HepG2 (cell line): ENCODE measurements at regions not wholly inside any gene's neighbourhood (a gene's known extent, or its start where the extent isn't known, plus 50 kb on each side); places are given as distances from the start of the nearest gene placed in this dataset.

ENCODE experiments used
- ATAC-seq: fragments of 200-7000 bp; cut with Tn5 transposase; 3 replicates; pipeline ENCODE4 v1.9.1; 2020; ENCODE audit warnings: mild to moderate bottlenecking, moderate library complexity
- BruUV-seq: library from RNA; stranded (reverse); fragments of 400-500 nt; replicated peaks from 2 replicates; lab custom pipeline; 2021; lab: Mats Ljungman, UMichigan
- CTCF ChIA-PET: fragments of 300-600 bp; formaldehyde crosslinking; extraction: SDS; loops from one replicate; lab custom pipeline; 2021; ENCODE audit warnings: low total read pairs, inconsistent platforms, low intra/inter-chr PET ratio; lab: Yijun Ruan, JAX
- POLR2A ChIA-PET: fragments of 350-600 bp; sonication (Branson Sonifier 250); formaldehyde crosslinking; loops from one replicate; lab custom pipeline; 2020; ENCODE audit warnings: antibody characterized with exemption, inconsistent platforms; lab: Yijun Ruan, JAX
- DNase-seq: peaks from one replicate; pipeline ENCODE4 v3.0.0-alpha.2; 2015; ENCODE audit warnings: low spot score
- FAIRE-seq: peaks from 3 replicates; lab custom pipeline; 2011; peaks lifted over from hg19 to GRCh38; lab: Jason Lieb, UNC
- H2AFZ ChIP-seq: one replicate; pipeline ENCODE4 v1.6.1; 2011; ENCODE audit warnings: low read length, inconsistent platforms
- H3K27ac ChIP-seq: fragments of 300-600 bp; 3 replicates; pipeline ENCODE4 v1.8.0; 2011; ENCODE audit warnings: mixed run types, mild to moderate bottlenecking, mixed read lengths, low read length, inconsistent platforms; ENCODE audit not compliant: insufficient read depth; ENCODE audit errors: extremely low read length
- H3K27me3 ChIP-seq, 2 experiments: fragments of 200-600 bp in 1 of 2; 2 replicates in 1 of 2; 3 replicates in 1 of 2; pipeline versions ENCODE4 v1.6.0 to v1.8.0; 2011; ENCODE audit warnings: low read length in 2 of 2, mild to moderate bottlenecking in 2 of 2, moderate library complexity in 2 of 2, inconsistent platforms in 1 of 2; ENCODE audit not compliant: insufficient read depth in 2 of 2, control insufficient read depth in 1 of 2
- H3K36me3 ChIP-seq, 2 experiments: fragments of 200-600 bp in 1 of 2; replicated peaks in 1 of 2; 2 replicates in 1 of 2; 3 replicates in 1 of 2; pipeline versions ENCODE4 v1.5.1 to v1.8.0; 2011; ENCODE audit warnings: low read length in 2 of 2, inconsistent platforms in 1 of 2; ENCODE audit not compliant: insufficient read depth in 2 of 2, control insufficient read depth in 1 of 2
- H3K4me1 ChIP-seq: 2 replicates; pipeline ENCODE4 v1.5.1; 2012; ENCODE audit warnings: low read length, inconsistent platforms; ENCODE audit not compliant: insufficient read depth
- H3K4me2 ChIP-seq: 2 replicates; pipeline ENCODE4 v1.6.0; 2011; ENCODE audit warnings: low read depth, low read length, inconsistent platforms
- H3K4me3 ChIP-seq, 3 experiments: fragments of 200-600 bp in 1 of 3; sonication (generic), shearing (Covaris generic) in 1 of 3; replicated peaks in 1 of 3; 2 replicates each; pipeline ENCODE4 v1.5.1; 2011 to 2016; ENCODE audit warnings: low read length in 3 of 3, inconsistent platforms in 2 of 3, low read depth in 2 of 3, mild to moderate bottlenecking in 2 of 3, control low read depth in 1 of 3, mixed read lengths in 1 of 3; ENCODE audit not compliant: insufficient read depth in 1 of 3
- H3K79me2 ChIP-seq: one replicate; pipeline ENCODE4 v1.6.1; 2011; ENCODE audit warnings: low read length, inconsistent platforms; ENCODE audit not compliant: insufficient read depth
- H3K9ac ChIP-seq: 2 replicates; pipeline ENCODE4 v1.6.0; 2011; ENCODE audit warnings: mild to moderate bottlenecking, low read depth, low read length, inconsistent platforms; ENCODE audit not compliant: insufficient read depth
- H3K9me3 ChIP-seq: 2 replicates; pipeline ENCODE4 v1.5.1; 2012; ENCODE audit warnings: mild to moderate bottlenecking, low read length
- H4K20me1 ChIP-seq: 2 replicates; pipeline ENCODE4 v1.6.0; 2011; ENCODE audit warnings: inconsistent platforms, mild to moderate bottlenecking, low read length, moderate library complexity; ENCODE audit not compliant: insufficient read depth
- HNF1A ChIP-seq, 2 experiments: sonication (generic) in 1 of 2; formaldehyde crosslinking in 1 of 2; IDR thresholded peaks; 2 replicates each; pipeline versions ENCODE4 v1.4.0 to v1.6.1; 2016 to 2020; ENCODE audit warnings: borderline replicate concordance in 1 of 2, low read depth in 1 of 2, mild to moderate bottlenecking in 1 of 2, missing genetic modification reagents in 1 of 2
- MXI1 ChIP-seq: IDR thresholded peaks from 3 replicates; pipeline ENCODE4 v1.6.1; 2012; ENCODE audit warnings: low read depth, low read length, inconsistent platforms, borderline replicate concordance
- PHF8 ChIP-seq: sonication (generic); formaldehyde crosslinking; IDR thresholded peaks from 2 replicates; pipeline ENCODE4 v1.5.0; 2020; ENCODE audit warnings: missing genetic modification reagents
- ZNF232 ChIP-seq: sonication (generic); formaldehyde crosslinking; IDR thresholded peaks from 2 replicates; pipeline ENCODE4 v1.4.0; 2020; ENCODE audit warnings: missing genetic modification reagents, borderline replicate concordance
- WGBS: methylation state at CpG from one replicate; pipeline ENCODE4 v1.1.6; 2017; ENCODE audit warnings: low lambda C conversion rate; 5-methylcytosine and 5-hydroxymethylcytosine counted together
- in situ Hi-C: cut with HindIII; loops from 2 replicates; pipeline ENCODE4 v1.10.0; 2017; ENCODE audit warnings: low pct_unique_long_range_greater_than_20kb; ENCODE audit not compliant: extremely low pct_ligation_motif_present
- intact Hi-C: fragments of 100-400 bp; cut with micrococcal nuclease; formaldehyde crosslinking; loops from one replicate; pipeline ENCODE4 v1.10.0; 2022; ENCODE audit not compliant: unreplicated experiment
- TF ChIP-seq, protein P1 (sequence below): IDR thresholded peaks from 2 replicates; pipeline ENCODE4 v1.6.1; 2016; ENCODE audit warnings: missing compliant biosample characterization, missing genetic modification reagents, borderline replicate concordance
- TF ChIP-seq, protein P2 (sequence below): sonication (generic); formaldehyde crosslinking; IDR thresholded peaks from 2 replicates; pipeline ENCODE4 v1.4.0; 2020; ENCODE audit warnings: missing genetic modification reagents

DNA sequence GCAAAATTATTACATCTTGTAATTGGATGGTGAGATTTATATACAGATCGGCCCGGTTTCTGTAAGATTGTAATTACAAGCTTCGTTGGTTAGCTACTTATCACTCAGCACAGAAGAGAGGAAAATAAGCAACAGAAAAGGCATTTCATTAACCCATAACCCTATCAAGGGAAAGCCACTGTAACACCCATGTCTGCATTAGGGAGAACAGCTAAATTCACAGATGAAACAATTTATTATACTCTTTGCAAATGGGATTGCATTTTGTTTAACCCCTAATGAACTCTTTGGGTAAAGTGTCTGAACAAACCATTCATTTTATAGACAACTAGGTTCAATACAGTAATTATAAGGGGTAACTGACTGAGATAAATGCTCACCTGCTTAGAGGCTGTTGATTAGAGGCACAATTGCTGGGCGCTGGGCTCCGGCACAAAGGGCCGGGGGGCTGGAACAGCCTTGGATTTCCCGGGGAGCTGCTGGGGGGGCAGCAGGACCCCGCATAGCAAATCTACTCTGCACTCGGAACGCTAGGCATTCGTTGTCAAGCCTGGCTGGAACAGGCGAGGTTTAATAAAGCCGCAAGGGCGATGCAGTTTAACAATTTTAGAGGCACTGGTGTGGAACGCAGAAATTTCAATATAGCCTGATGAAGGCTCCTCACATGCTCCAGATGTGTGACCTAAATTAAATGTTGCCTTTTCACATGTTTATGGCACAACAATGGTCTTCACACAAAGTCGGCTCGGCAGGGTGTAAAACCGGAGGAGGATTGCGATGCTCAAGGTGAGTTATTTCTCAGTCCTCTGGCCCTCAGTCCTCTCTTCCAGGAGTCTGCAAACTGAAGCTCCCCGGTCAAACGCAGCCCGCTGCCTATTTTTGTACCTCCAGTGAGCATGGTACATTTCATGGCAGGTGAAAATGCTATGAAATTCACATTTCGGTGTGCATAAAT lies 134.0 kb upstream of the IRX6 start:
- DNase-seq (no peak), ATAC-seq (no peak), FAIRE-seq (no peak)
- POLR2A ChIA-PET, result no interaction called here
- Histone ChIP-seq H3K4me3 (no peak overlapping the region), H4K20me1 (no peaks in the 10 kb centered on the region), H3K36me3 (no peaks in the 10 kb centered on the region), H3K27me3 (peaks cover 0 to 9% of the 10 kb centered on the region in 2 experiments; a peak in 2 of 5 replicates), H2AFZ (no peak overlapping the region), H3K4me1 (no peaks in the 10 kb centered on the region), H3K9ac (no peak overlapping the region), H3K27ac (no peak overlapping the region), H3K9me3 (0 out of 2 replicates have a peak, but pooled peaks cover 5% of the 10 kb centered on the region), H3K4me2 (no peak overlapping the region), H3K79me2 (no peaks in the 10 kb centered on the region)
- CTCF ChIA-PET, result no interaction called here
- in situ Hi-C loops (no loop called here), intact Hi-C loops (no loop called here)
- 47% methylated on average over 23 of the region's 23 CpGs for WGBS
- TF ChIP-seq MXI1 (no peak), ZNF232 (CRISPR knock-in tag) (no peak), PHF8 (CRISPR knock-in tag) (no peak), HNF1A (IDR thresholded peaks at IDR 0.05; ENCODE audit: low read depth) (no peak), HNF1A (CRISPR knock-in tag; IDR thresholded peaks at IDR 0.05; ENCODE audit: borderline replicate concordance) (no peak)
- TF ChIP-seq, protein P1, sequence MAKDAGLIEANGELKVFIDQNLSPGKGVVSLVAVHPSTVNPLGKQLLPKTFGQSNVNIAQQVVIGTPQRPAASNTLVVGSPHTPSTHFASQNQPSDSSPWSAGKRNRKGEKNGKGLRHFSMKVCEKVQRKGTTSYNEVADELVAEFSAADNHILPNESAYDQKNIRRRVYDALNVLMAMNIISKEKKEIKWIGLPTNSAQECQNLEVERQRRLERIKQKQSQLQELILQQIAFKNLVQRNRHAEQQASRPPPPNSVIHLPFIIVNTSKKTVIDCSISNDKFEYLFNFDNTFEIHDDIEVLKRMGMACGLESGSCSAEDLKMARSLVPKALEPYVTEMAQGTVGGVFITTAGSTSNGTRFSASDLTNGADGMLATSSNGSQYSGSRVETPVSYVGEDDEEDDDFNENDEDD, result no peak
- TF ChIP-seq, protein P2, sequence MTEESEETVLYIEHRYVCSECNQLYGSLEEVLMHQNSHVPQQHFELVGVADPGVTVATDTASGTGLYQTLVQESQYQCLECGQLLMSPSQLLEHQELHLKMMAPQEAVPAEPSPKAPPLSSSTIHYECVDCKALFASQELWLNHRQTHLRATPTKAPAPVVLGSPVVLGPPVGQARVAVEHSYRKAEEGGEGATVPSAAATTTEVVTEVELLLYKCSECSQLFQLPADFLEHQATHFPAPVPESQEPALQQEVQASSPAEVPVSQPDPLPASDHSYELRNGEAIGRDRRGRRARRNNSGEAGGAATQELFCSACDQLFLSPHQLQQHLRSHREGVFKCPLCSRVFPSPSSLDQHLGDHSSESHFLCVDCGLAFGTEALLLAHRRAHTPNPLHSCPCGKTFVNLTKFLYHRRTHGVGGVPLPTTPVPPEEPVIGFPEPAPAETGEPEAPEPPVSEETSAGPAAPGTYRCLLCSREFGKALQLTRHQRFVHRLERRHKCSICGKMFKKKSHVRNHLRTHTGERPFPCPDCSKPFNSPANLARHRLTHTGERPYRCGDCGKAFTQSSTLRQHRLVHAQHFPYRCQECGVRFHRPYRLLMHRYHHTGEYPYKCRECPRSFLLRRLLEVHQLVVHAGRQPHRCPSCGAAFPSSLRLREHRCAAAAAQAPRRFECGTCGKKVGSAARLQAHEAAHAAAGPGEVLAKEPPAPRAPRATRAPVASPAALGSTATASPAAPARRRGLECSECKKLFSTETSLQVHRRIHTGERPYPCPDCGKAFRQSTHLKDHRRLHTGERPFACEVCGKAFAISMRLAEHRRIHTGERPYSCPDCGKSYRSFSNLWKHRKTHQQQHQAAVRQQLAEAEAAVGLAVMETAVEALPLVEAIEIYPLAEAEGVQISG (CRISPR knock-in tag), result no peak
- BruUV-seq, result no TSS peak
